ENCODE measurements at regions not wholly inside any gene's neighbourhood (a gene's known extent, or its start where the extent isn't known, plus 50 kb on each side); places are given as distances from the start of the nearest gene placed in this dataset.

DNA sequence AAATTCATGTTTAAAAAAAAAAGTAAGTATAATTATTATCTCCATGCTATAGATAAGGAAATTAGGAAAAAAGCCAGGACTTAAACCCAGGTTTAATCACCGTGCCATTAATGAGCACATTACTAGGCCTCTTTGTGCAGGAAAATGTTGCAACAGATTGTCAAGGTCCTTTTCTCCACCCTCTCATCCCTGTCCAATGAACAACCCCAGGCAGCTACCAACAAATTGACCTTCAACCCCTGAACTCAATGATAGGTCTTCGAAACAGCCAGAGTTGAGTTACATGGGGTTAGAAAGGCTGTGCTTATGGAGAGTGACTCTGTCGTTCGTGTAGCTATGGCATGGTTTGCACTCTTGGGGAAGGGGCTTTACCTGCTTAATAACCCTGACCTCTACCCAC is 84.2 kb upstream of the CTNNB1 start:
- TF ChIP-seq POLR2A (IDR thresholded peaks at IDR 0.05) = no peak
- TF ChIP-seq, protein P1, sequence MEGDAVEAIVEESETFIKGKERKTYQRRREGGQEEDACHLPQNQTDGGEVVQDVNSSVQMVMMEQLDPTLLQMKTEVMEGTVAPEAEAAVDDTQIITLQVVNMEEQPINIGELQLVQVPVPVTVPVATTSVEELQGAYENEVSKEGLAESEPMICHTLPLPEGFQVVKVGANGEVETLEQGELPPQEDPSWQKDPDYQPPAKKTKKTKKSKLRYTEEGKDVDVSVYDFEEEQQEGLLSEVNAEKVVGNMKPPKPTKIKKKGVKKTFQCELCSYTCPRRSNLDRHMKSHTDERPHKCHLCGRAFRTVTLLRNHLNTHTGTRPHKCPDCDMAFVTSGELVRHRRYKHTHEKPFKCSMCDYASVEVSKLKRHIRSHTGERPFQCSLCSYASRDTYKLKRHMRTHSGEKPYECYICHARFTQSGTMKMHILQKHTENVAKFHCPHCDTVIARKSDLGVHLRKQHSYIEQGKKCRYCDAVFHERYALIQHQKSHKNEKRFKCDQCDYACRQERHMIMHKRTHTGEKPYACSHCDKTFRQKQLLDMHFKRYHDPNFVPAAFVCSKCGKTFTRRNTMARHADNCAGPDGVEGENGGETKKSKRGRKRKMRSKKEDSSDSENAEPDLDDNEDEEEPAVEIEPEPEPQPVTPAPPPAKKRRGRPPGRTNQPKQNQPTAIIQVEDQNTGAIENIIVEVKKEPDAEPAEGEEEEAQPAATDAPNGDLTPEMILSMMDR (IDR thresholded peaks at IDR 0.05 in 4 of 5, conservative IDR thresholded peaks at IDR 0.05 in 1 of 5) = no peak
- Histone ChIP-seq H3K9me3 (no peaks in the 10 kb centered on the region), H3K27me3 (no peaks in the 10 kb centered on the region)

DNA sequence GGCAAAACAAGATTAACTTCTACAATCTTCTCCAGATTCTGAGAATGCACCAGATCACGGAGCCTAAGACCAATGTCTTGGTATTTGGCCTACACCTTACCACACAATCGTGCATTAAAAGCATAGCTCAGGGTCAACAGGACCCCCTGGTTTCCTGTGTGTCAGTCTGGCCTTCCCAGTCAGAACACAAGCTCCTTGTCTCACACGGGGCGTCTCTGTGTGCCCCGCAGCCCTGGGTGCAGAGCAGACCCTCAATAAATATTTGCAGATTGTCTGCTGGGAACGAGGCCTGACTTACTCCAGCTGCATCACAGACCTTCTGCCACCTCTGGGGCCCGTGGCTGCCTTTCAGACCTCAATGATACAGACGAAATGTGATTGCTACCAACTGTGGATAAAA is 82.5 kb upstream of the CTNNB1 start:
- no peak overlapping the region for H3K27ac ChIP-seq
- intact Hi-C loops (cut with DNase I; ENCODE audit: low total_unique reads) = no loop called here
- no peak for ATAC-seq

More for the DNA sequence above, 84.2 kb upstream of the CTNNB1 start:
- H3K27ac ChIP-seq = no peak overlapping the region
- intact Hi-C loops (cut with DNase I; ENCODE audit: low total_unique reads) (no loop called here), in situ Hi-C loops (cut with MboI; ENCODE audit: low sequenced_read_pairs in 4 of 4) (no loop called here)
- H3K36me3 ChIP-seq = no peaks in the 10 kb centered on the region
- DNase-seq = no peak
- ATAC-seq = no peak
- H3K4me3 ChIP-seq = no peak overlapping the region
- no peaks in the 10 kb centered on the region for H3K4me1 ChIP-seq

DNA sequence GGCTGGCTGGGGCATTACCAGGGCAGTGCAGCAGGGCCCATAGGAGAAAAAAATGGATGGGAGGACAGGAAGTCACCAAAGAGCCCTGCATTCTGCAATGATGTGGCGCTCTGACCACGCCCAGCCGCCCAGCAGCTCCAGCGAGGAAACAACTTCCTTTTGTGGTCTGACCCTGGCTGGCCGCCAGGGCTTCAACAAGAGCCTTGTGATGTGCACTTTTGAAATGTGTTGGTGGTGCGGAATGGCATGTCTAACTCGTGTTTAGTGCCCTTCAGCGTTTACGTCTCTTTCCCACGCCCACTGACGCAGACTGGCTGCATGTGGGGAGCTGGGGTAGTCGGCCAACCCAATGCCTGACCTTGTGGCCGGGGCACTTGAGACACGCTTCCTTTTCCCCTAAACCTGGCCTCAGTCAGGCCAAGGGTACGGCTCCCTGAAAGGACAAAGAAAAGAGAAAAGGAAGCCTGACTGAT is 81.9 kb upstream of the CTNNB1 start:
- TF ChIP-seq, protein P1 (IDR thresholded peaks at IDR 0.05 in 4 of 5, conservative IDR thresholded peaks at IDR 0.05 in 1 of 5) = no peak
- no peak for TF ChIP-seq POLR2A (IDR thresholded peaks at IDR 0.05)
- Histone ChIP-seq H3K36me3 (no peaks in the 10 kb centered on the region), H3K27ac (no peak overlapping the region), H3K4me1 (no peaks in the 10 kb centered on the region), H3K4me3 (no peak overlapping the region), H3K27me3 (no peaks in the 10 kb centered on the region), H3K9me3 (no peaks in the 10 kb centered on the region)
- DNase-seq (peak; percentile 59 to 70), ATAC-seq (peak; percentile 49 to 56)
- in situ Hi-C loops (cut with MboI; ENCODE audit: low sequenced_read_pairs in 4 of 4) = no loop called here
- intact Hi-C loops (cut with DNase I; ENCODE audit: low total_unique reads) = no loop called here

More for the DNA sequence above, 82.5 kb upstream of the CTNNB1 start:
- in situ Hi-C loops (cut with MboI; ENCODE audit: low sequenced_read_pairs in 4 of 4) = no loop called here
- Histone ChIP-seq H3K4me1 (no peaks in the 10 kb centered on the region), H3K9me3 (no peaks in the 10 kb centered on the region), H3K36me3 (no peaks in the 10 kb centered on the region), H3K4me3 (no peak overlapping the region), H3K27me3 (no peaks in the 10 kb centered on the region)
- no peak for DNase-seq
- TF ChIP-seq, protein P1 (IDR thresholded peaks at IDR 0.05 in 4 of 5, conservative IDR thresholded peaks at IDR 0.05 in 1 of 5) = no peak
- no peak for TF ChIP-seq POLR2A (IDR thresholded peaks at IDR 0.05)

DNA sequence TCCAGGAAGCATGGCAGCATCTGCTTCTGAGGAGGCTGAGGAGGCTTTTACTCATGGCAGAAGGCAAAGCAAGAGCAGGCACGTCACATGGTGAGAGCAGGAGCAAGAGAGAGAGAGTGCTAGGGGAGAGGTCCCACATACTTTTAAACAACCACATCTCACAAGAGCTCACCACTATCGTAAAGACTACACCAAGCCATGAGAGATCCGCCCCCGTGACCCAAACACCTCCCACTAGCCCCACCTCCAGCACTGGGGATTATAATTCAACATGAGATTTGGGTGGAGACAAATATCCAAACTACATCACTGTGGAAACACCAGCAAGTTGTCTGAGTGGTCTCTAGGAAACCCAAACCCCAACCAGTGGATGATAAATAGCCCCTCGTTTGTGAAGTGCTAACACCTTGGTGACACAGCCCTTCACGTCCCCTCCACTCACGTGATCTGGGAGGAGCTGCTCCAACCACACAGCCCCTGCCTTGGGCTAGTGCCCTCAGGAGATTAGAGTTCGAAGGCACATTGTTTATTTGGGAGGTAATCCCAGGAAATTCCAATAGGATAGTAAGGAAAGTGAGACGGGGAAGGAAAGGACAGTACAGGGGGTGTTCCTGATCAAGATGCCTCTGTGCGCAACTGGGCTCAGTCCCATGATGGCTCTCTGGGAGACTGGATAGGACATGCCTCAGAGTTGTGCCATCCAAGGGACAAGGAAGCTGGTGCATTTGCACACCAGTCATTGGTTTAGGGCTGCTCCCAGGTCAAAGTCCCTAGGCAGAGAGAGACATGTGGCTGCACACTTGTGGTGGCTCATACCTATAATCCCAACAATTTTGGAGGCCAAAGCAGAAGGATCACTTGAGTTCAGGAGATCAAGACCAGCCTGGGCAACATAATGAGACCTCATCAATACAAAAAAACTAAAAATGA is 80.6 kb upstream of the CTNNB1 start:
- no peak for DNase-seq
- ATAC-seq = no peak
- Histone ChIP-seq H3K4me1 (no peaks in the 10 kb centered on the region), H3K36me3 (no peaks in the 10 kb centered on the region), H3K27me3 (no peaks in the 10 kb centered on the region), H3K9me3 (no peaks in the 10 kb centered on the region), H3K27ac (no peak overlapping the region), H3K4me3 (no peak overlapping the region)
- in situ Hi-C loops (cut with MboI; ENCODE audit: low sequenced_read_pairs in 4 of 4) = no loop called here
- intact Hi-C loops (cut with DNase I; ENCODE audit: low total_unique reads) = no loop called here
- TF ChIP-seq, protein P1 (IDR thresholded peaks at IDR 0.05 in 4 of 5, conservative IDR thresholded peaks at IDR 0.05 in 1 of 5) = no peak
- TF ChIP-seq POLR2A (IDR thresholded peaks at IDR 0.05) = no peak
